ENCODE measurements at regions not wholly inside any gene's neighbourhood (a gene's known extent, or its start where the extent isn't known, plus 50 kb on each side); places are given as distances from the start of the nearest gene placed in this dataset.

GRCh38 chr14:101371799-101372793 is 189.2 kb upstream of the DIO3 start:
- no peak overlapping the region for H3K27ac Mint-ChIP-seq
- H3K27me3 ChIP-seq (ENCODE audit: control insufficient read depth, insufficient read depth, low read length), result no peaks in the 10 kb centered on the region

GRCh38 chr14:101372894-101373620 is 188.2 kb upstream of the DIO3 start:
- 74% methylated on average over 16 of the region's 16 CpGs for WGBS (ENCODE audit: insufficient coverage)
- no peaks in the 10 kb centered on the region for H3K36me3 ChIP-seq (ENCODE audit: control insufficient read depth, insufficient read depth, low read length)
- ATAC-seq (no peak), DNase-seq (no peak)
- peaks cover 15 to 24% of the 10 kb centered on the region in 2 donors for H3K27me3 Mint-ChIP-seq (ENCODE audit: low read depth in 2 of 2)
- H3K4me3 Mint-ChIP-seq, result no peak overlapping the region
- H3K4me3 ChIP-seq (ENCODE audit: low read length), result no peak overlapping the region
- no peak overlapping the region for H3K27ac Mint-ChIP-seq
- no peak overlapping the region for H3K27ac ChIP-seq (ENCODE audit: low read length)
- no peaks in the 10 kb centered on the region for H3K4me1 ChIP-seq (ENCODE audit: control insufficient read depth, insufficient read depth, low read length)
- no peaks in the 10 kb centered on the region for H3K27me3 ChIP-seq (ENCODE audit: control insufficient read depth, insufficient read depth, low read length)
- no peaks in the 10 kb centered on the region for H3K4me1 Mint-ChIP-seq
- no peaks in the 10 kb centered on the region for H3K9me3 Mint-ChIP-seq
- no peaks in the 10 kb centered on the region for H3K9me3 ChIP-seq (ENCODE audit: control insufficient read depth, insufficient read depth, low read length)
- H3K36me3 Mint-ChIP-seq, result no peaks in the 10 kb centered on the region
- intact Hi-C loops (cut with micrococcal nuclease), result no loop called here
- TF ChIP-seq CTCF (IDR thresholded peaks at IDR 0.05), result no peak

More at GRCh38 chr14:101371799-101372793, 189.2 kb upstream of the DIO3 start:
- H3K27ac ChIP-seq (ENCODE audit: low read length), result no peak overlapping the region
- H3K9me3 Mint-ChIP-seq, result no peaks in the 10 kb centered on the region
- H3K36me3 Mint-ChIP-seq, result no peaks in the 10 kb centered on the region
- H3K4me3 ChIP-seq (ENCODE audit: low read length), result no peak overlapping the region
- intact Hi-C loops (cut with micrococcal nuclease), result no loop called here
- no peak overlapping the region for H3K4me3 Mint-ChIP-seq
- peaks cover 15 to 24% of the 10 kb centered on the region in 2 donors for H3K27me3 Mint-ChIP-seq (ENCODE audit: low read depth in 2 of 2)
- DNase-seq (no peak), ATAC-seq (no peak)
- no peak for TF ChIP-seq CTCF (IDR thresholded peaks at IDR 0.05)
- no peaks in the 10 kb centered on the region for H3K36me3 ChIP-seq (ENCODE audit: control insufficient read depth, insufficient read depth, low read length)
- no peaks in the 10 kb centered on the region for H3K4me1 Mint-ChIP-seq
- no peaks in the 10 kb centered on the region for H3K9me3 ChIP-seq (ENCODE audit: control insufficient read depth, insufficient read depth, low read length)
- H3K4me1 ChIP-seq (ENCODE audit: control insufficient read depth, insufficient read depth, low read length), result no peaks in the 10 kb centered on the region
- WGBS (ENCODE audit: insufficient coverage), result 88% methylated on average over 18 of the region's 18 CpGs

DNA sequence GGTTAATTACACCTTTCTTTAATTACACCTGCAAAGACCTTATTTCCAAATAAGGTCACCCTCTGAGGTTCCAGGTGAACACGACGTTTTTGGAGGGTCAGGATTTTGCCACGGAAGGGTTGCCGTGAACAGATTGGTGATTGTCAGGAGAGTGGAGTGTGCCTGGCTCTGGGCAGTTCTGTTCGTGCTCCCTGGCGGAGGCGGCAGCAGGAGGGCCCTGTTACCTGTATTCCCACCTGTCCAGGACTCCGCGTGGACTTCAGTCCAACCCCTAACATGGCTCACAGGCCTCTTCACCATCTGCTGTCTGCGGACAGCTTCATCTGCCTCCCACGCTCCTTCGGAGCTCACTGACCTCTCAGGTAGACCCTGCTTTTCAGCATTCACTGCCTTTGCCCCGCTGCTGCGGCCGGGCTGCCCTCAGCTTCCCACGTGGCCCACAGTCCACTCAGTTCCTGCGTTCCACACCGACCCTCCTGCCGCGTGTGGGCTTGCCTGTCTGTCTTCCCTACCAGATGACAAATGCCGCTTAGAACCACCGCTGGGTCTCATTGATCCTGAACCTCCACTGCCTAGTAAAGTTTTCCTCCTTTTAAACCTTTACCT is 187.5 kb upstream of the DIO3 start:
- no peak overlapping the region for H3K4me3 Mint-ChIP-seq
- 94% methylated on average over 22 of the region's 22 CpGs for WGBS (ENCODE audit: insufficient coverage)
- no peak for ATAC-seq
- Histone ChIP-seq H3K36me3 (ENCODE audit: control insufficient read depth, insufficient read depth, low read length) (no peaks in the 10 kb centered on the region), H3K27me3 (ENCODE audit: control insufficient read depth, insufficient read depth, low read length) (no peaks in the 10 kb centered on the region), H3K4me3 (ENCODE audit: low read length) (no peak overlapping the region), H3K4me1 (ENCODE audit: control insufficient read depth, insufficient read depth, low read length) (no peaks in the 10 kb centered on the region), H3K9me3 (ENCODE audit: control insufficient read depth, insufficient read depth, low read length) (no peaks in the 10 kb centered on the region), H3K27ac (ENCODE audit: low read length) (no peak overlapping the region)
- DNase-seq, result no peak
- peaks cover 17 to 28% of the 10 kb centered on the region in 2 donors for H3K27me3 Mint-ChIP-seq (ENCODE audit: low read depth in 2 of 2)
- H3K27ac Mint-ChIP-seq, result no peak overlapping the region
- intact Hi-C loops (cut with micrococcal nuclease), result no loop called here
- no peaks in the 10 kb centered on the region for H3K9me3 Mint-ChIP-seq
- no peaks in the 10 kb centered on the region for H3K36me3 Mint-ChIP-seq
- H3K4me1 Mint-ChIP-seq, result no peaks in the 10 kb centered on the region
- TF ChIP-seq CTCF (IDR thresholded peaks at IDR 0.05), result no peak
